ENCODE measurements at regions not wholly inside any gene's neighbourhood (a gene's known extent, or its start where the extent isn't known, plus 50 kb on each side); places are given as distances from the start of the nearest gene placed in this dataset.

- TF ChIP-seq, protein P1, sequence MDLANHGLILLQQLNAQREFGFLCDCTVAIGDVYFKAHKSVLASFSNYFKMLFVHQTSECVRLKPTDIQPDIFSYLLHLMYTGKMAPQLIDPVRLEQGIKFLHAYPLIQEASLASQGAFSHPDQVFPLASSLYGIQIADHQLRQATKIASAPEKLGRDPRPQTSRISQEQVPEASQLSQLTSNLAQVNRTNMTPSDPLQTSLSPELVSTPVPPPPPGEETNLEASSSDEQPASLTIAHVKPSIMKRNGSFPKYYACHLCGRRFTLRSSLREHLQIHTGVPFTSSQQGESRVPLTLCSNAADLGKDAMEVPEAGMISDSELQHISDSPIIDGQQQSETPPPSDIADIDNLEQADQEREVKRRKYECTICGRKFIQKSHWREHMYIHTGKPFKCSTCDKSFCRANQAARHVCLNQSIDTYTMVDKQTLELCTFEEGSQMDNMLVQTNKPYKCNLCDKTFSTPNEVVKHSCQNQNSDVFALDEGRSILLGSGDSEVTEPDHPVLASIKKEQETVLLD (IDR thresholded peaks at IDR 0.05), result no peak
- TF ChIP-seq EP300 (IDR thresholded peaks at IDR 0.05; ENCODE audit: low read length) (no peak), ZNF274 (IDR thresholded peaks at IDR 0.05; ENCODE audit: borderline replicate concordance, low read depth, low read length) (no peak), NFYB (IDR thresholded peaks at IDR 0.05; ENCODE audit: extremely low read depth, insufficient read length) (no peak), JUNB (CRISPR knock-in tag; conservative IDR thresholded peaks at IDR 0.05) (no peak), CREB1 (IDR thresholded peaks at IDR 0.05) (no peak), CREB1 (CRISPR knock-in tag; IDR thresholded peaks at IDR 0.05) (no peak), TARDBP (IDR thresholded peaks at IDR 0.05) (no peak), REST (IDR thresholded peaks at IDR 0.05; ENCODE audit: borderline replicate concordance) (no peak), REST (CRISPR knock-in tag; IDR thresholded peaks at IDR 0.05; ENCODE audit: low read depth) (no peak), MAFG (tag; conservative IDR thresholded peaks at IDR 0.05) (no peak), CBX1 (IDR thresholded peaks at IDR 0.05; ENCODE audit: low read depth) (no peak)
- TF ChIP-seq, protein P2, sequence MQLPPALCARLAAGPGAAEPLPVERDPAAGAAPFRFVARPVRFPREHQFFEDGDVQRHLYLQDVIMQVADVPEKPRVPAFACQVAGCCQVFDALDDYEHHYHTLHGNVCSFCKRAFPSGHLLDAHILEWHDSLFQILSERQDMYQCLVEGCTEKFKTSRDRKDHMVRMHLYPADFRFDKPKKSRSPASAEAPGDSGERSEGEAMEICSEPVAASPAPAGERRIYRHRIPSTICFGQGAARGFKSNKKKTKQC (CRISPR knock-in tag; IDR thresholded peaks at IDR 0.05), result no peak
- TF ChIP-seq, protein P3, sequence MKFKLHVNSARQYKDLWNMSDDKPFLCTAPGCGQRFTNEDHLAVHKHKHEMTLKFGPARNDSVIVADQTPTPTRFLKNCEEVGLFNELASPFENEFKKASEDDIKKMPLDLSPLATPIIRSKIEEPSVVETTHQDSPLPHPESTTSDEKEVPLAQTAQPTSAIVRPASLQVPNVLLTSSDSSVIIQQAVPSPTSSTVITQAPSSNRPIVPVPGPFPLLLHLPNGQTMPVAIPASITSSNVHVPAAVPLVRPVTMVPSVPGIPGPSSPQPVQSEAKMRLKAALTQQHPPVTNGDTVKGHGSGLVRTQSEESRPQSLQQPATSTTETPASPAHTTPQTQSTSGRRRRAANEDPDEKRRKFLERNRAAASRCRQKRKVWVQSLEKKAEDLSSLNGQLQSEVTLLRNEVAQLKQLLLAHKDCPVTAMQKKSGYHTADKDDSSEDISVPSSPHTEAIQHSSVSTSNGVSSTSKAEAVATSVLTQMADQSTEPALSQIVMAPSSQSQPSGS (CRISPR knock-in tag; IDR thresholded peaks at IDR 0.05), result no peak
- TF ChIP-seq, protein P4, sequence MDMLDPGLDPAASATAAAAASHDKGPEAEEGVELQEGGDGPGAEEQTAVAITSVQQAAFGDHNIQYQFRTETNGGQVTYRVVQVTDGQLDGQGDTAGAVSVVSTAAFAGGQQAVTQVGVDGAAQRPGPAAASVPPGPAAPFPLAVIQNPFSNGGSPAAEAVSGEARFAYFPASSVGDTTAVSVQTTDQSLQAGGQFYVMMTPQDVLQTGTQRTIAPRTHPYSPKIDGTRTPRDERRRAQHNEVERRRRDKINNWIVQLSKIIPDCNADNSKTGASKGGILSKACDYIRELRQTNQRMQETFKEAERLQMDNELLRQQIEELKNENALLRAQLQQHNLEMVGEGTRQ (CRISPR knock-in tag; IDR thresholded peaks at IDR 0.05), result no peak
Measured at GRCh38 chr1:194818674-194819073, 1632.3 kb upstream of the B3GALT2 start.

Measured in K562 (cell line).